ENCODE measurements at regions not wholly inside any gene's neighbourhood (a gene's known extent, or its start where the extent isn't known, plus 50 kb on each side); places are given as distances from the start of the nearest gene placed in this dataset.

GRCh38 chr5:144101616-144102015, 68.8 kb downstream of the YIPF5 start:
- no peak overlapping the region for H3K27ac Mint-ChIP-seq
- no peak for DNase-seq (ENCODE audit: low spot score, unreplicated experiment)
- H3K27me3 Mint-ChIP-seq: no peaks in the 10 kb centered on the region
- H3K36me3 Mint-ChIP-seq (ENCODE audit: insufficient read depth): no peaks in the 10 kb centered on the region
- no peaks in the 10 kb centered on the region for H3K9me3 Mint-ChIP-seq (ENCODE audit: low read depth)
- TF ChIP-seq CTCF (IDR thresholded peaks at IDR 0.05; ENCODE audit: unreplicated experiment): no peak
- no peak overlapping the region for H3K4me3 Mint-ChIP-seq (ENCODE audit: low read depth)
- no peaks in the 10 kb centered on the region for H3K4me1 Mint-ChIP-seq (ENCODE audit: low read depth)

- Mint-ChIP-seq H3K4me1 (ENCODE audit: low read depth) (no peaks in the 10 kb centered on the region), H3K27ac (no peak overlapping the region), H3K27me3 (no peaks in the 10 kb centered on the region), H3K4me3 (ENCODE audit: low read depth) (no peak overlapping the region), H3K9me3 (ENCODE audit: low read depth) (no peaks in the 10 kb centered on the region), H3K36me3 (ENCODE audit: insufficient read depth) (no peaks in the 10 kb centered on the region)
- TF ChIP-seq CTCF (IDR thresholded peaks at IDR 0.05; ENCODE audit: unreplicated experiment): no peak
- no peak for DNase-seq (ENCODE audit: low spot score, unreplicated experiment)
Measured at GRCh38 chr5:144102361-144102760, 68.1 kb downstream of the YIPF5 start.

GRCh38 chr5:144102979-144103378, 67.5 kb downstream of the YIPF5 start:
- Mint-ChIP-seq H3K9me3 (ENCODE audit: low read depth) (no peaks in the 10 kb centered on the region), H3K36me3 (ENCODE audit: insufficient read depth) (no peaks in the 10 kb centered on the region), H3K4me1 (ENCODE audit: low read depth) (no peaks in the 10 kb centered on the region), H3K27me3 (no peaks in the 10 kb centered on the region), H3K27ac (no peak overlapping the region), H3K4me3 (ENCODE audit: low read depth) (no peak overlapping the region)
- no peak for DNase-seq (ENCODE audit: low spot score, unreplicated experiment)
- no peak for TF ChIP-seq CTCF (IDR thresholded peaks at IDR 0.05; ENCODE audit: unreplicated experiment)

GRCh38 chr5:144103611-144104485, 66.6 kb downstream of the YIPF5 start:
- Mint-ChIP-seq H3K27ac (no peak overlapping the region), H3K4me3 (ENCODE audit: low read depth) (no peak overlapping the region), H3K9me3 (ENCODE audit: low read depth) (no peaks in the 10 kb centered on the region), H3K36me3 (ENCODE audit: insufficient read depth) (no peaks in the 10 kb centered on the region), H3K4me1 (ENCODE audit: low read depth) (no peaks in the 10 kb centered on the region), H3K27me3 (no peaks in the 10 kb centered on the region)
- no peak for TF ChIP-seq CTCF (IDR thresholded peaks at IDR 0.05; ENCODE audit: unreplicated experiment)
- DNase-seq (ENCODE audit: low spot score, unreplicated experiment): no peak

GRCh38 chr5:144105371-144105770, 65.1 kb downstream of the YIPF5 start:
- H3K4me1 Mint-ChIP-seq (ENCODE audit: low read depth): no peaks in the 10 kb centered on the region
- no peak for DNase-seq (ENCODE audit: low spot score, unreplicated experiment)
- no peak overlapping the region for H3K27ac Mint-ChIP-seq
- no peaks in the 10 kb centered on the region for H3K9me3 Mint-ChIP-seq (ENCODE audit: low read depth)
- H3K36me3 Mint-ChIP-seq (ENCODE audit: insufficient read depth): no peaks in the 10 kb centered on the region
- no peak for TF ChIP-seq CTCF (IDR thresholded peaks at IDR 0.05; ENCODE audit: unreplicated experiment)
- H3K4me3 Mint-ChIP-seq (ENCODE audit: low read depth): no peak overlapping the region
- H3K27me3 Mint-ChIP-seq: no peaks in the 10 kb centered on the region

Measured in progenitor cell of endocrine pancreas (in vitro differentiated cells).